Stimulated activated CD8-positive, alpha-beta memory T cell treated with anti-CD3 and anti-CD28 coated beads, Interleukin-4, amount 100 ng/mL, for 24 hours (primary cell): ENCODE measurements at regions not wholly inside any gene's neighbourhood (a gene's known extent, or its start where the extent isn't known, plus 50 kb on each side); places are given as distances from the start of the nearest gene placed in this dataset.

Experiments used
- DNase-seq: peaks from one replicate; pipeline ENCODE4 v3.0.0-alpha.2; 2020; ENCODE audit warnings: low read depth

GRCh38 chr4:3831529-3832150 is 65.5 kb downstream of the ADRA2C start:
- DNase-seq = no peak

GRCh38 chr4:3832536-3833220 is 66.5 kb downstream of the ADRA2C start:
- no peak for DNase-seq

GRCh38 chr4:3833326-3833989 is 67.3 kb downstream of the ADRA2C start:
- DNase-seq = no peak

- no peak for DNase-seq
These were observed 68.0 kb downstream of the ADRA2C start for GRCh38 chr4:3834186-3834662.

- DNase-seq = no peak
These were observed 68.7 kb downstream of the ADRA2C start for GRCh38 chr4:3834663-3835521.

GRCh38 chr4:3835527-3836405 is 69.6 kb downstream of the ADRA2C start:
- no peak for DNase-seq

GRCh38 chr4:3836406-3836755 is 70.2 kb downstream of the ADRA2C start:
- DNase-seq = no peak

- no peak for DNase-seq
These were observed 70.8 kb downstream of the ADRA2C start for GRCh38 chr4:3836756-3837601.

GRCh38 chr4:3838437-3839380 is 72.5 kb downstream of the ADRA2C start:
- no peak for DNase-seq

GRCh38 chr4:3845094-3845743 is 79.0 kb downstream of the ADRA2C start:
- no peak for DNase-seq

- DNase-seq = no peak
These were observed 79.7 kb downstream of the ADRA2C start for GRCh38 chr4:3845744-3846429.

- DNase-seq = no peak
These were observed 81.2 kb downstream of the ADRA2C start for GRCh38 chr4:3847211-3847940.

GRCh38 chr4:3848323-3848722 is 82.1 kb downstream of the ADRA2C start:
- DNase-seq = no peak

GRCh38 chr4:3849140-3849539 is 83.0 kb downstream of the ADRA2C start:
- DNase-seq = no peak

GRCh38 chr4:3850128-3850527 is 83.9 kb downstream of the ADRA2C start:
- DNase-seq = no peak

GRCh38 chr4:3851211-3851610 is 85.0 kb downstream of the ADRA2C start:
- DNase-seq = no peak

GRCh38 chr4:3851881-3852280 is 85.7 kb downstream of the ADRA2C start:
- DNase-seq = no peak
